ENCODE measurements at regions not wholly inside any gene's neighbourhood (a gene's known extent, or its start where the extent isn't known, plus 50 kb on each side); places are given as distances from the start of the nearest gene placed in this dataset.

DNA sequence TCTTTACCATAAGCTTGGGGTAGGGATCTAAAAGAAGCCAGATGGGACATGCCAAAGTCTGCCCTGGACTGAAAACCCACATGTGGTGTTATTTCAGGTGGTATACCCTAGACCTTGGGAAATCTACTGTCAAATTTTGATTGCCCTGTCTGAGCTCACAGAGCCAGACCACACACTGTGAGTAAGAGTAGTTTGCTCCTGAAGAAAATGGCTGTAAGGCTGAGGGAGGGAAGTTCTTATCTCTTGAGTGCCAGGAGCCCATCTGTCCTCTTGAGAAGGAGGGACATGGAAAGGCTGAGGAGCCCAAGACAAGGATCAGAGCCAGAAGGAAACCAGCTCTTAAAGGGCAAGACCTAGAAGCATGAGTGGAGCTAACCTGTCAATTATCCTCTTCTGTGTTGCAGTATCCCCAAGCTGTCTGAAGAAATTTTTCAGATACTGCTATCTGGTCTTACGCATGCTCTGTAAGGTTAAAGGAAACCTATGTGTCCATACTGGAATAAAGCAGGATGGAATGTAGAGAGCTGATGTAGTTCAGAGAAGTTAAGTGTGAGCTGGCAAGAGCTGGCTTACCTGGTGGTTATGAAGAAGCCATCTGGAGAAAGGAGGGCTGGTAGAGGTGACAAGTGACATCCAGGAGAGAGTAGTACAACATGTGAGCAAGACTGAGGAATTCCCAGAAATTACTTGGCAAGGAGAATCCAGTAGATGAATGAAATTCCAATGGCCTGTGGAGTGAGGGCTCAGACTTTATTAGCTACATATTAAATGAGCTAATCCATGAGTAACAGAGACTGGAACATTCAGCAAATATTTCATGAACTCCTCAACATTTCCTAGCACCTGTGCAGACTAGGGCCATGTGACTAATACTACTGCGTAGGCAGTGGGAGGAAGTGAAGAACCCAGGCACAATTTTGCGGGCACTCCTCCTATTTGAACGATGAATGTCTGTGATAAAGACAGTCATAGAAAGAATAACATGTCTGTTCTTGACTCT lies 389.1 kb upstream of the KIF2A start:
- DNase-seq = no peak

DNA sequence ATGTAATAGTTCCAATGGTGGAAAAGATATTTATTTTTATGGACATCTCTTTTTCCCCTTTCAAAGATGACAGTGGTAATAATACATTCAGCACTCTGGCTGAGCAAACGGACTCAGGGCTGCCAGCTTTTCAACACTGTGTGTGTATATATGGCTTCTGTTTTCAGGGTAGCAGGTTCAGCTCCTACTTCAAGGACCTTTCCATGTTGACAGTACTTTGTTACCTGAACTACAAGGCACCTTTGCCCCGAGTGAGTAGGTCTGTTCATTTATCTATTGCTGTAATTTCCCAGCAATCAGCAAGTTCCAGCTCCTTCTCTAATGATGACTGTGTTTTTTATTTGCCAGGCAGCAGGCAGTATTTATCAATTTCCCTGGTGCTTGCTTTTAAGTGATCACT lies 387.4 kb upstream of the KIF2A start:
- DNase-seq = no peak

DNA sequence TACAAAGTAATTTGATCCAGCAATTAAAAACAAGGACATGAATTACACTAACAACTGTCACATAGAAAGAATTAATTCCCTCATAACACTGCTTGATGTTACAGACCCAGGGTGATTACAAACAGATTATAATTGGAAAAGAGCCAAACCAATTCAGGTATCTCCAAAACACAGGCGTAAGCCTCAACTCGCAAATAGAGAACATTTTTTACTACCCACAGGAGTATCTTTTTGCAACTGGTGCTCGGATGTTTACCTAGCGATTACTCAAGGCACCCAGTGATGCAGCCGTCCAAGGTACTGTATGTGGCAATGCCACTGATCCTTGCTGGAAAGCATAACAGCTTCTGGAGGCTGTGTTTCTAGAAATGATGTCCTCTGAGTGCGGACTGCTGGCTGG lies 386.1 kb upstream of the KIF2A start:
- DNase-seq = no peak

GRCh38 chr5:61924251-61924650 lies 381.8 kb upstream of the KIF2A start:
- no peak for DNase-seq

- no peak for DNase-seq
These were observed 379.1 kb upstream of the KIF2A start for GRCh38 chr5:61926911-61927310.

GRCh38 chr5:61931236-61931635 lies 374.8 kb upstream of the KIF2A start:
- no peak for DNase-seq

GRCh38 chr5:61933787-61934626 lies 372.0 kb upstream of the KIF2A start:
- DNase-seq = peak in 1 of 5 donors; percentile 5

- DNase-seq = no peak
These were observed 364.4 kb upstream of the KIF2A start for GRCh38 chr5:61941637-61942036.

DNA sequence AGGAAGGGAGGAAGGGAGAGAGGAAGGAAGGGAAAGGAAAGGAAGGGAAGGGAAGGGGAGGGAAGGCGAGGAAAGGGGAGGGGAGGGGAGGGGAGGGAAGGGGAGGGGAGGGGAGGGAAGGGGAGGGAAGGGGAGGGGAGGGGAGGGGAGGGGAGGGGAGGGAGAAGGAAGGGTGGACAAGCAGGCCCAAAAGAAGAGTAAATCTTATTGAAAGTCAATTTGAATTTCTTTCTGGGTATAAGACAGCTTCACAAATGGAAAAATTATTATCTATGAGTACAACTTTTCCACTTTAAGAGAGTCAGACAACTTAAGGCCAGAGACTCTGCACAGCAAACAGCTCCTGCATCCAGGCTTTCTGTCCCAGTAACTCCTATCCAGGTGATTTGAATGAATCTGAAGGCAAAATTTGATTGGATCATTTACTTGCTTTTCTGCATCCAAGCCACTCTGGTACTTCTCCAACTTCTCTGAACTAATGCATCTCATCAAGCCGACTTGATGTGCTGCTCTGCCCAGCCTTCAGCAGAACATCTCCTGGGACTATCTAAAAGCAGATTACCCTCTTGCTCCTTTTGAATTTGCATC lies 363.4 kb upstream of the KIF2A start:
- no peak for DNase-seq

DNA sequence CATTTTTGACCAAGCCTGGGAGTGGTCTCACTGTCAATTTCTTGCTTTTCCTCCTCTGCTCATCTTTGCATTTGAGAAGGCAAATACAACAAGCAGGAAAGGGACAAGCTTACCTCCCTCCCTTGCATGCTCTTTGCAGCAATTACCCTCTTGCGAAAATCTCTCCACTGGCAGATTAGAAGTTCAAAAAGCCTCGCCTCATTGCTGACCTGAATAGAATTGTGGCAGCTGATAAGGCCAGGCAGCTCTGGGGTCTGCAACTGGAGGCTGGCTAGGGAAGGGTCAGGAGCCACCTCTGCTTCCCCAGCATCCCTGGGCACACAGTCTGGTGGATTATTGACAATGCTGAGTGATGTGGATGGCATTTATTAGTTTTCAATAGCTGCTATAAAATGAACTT lies 362.3 kb upstream of the KIF2A start:
- no peak for DNase-seq

- DNase-seq = no peak
These were observed 357.9 kb upstream of the KIF2A start for GRCh38 chr5:61948151-61948550.

- no peak for DNase-seq
These were observed 356.8 kb upstream of the KIF2A start for GRCh38 chr5:61949054-61949678.

- DNase-seq = no peak
These were observed 356.1 kb upstream of the KIF2A start for GRCh38 chr5:61949679-61950435.

DNA sequence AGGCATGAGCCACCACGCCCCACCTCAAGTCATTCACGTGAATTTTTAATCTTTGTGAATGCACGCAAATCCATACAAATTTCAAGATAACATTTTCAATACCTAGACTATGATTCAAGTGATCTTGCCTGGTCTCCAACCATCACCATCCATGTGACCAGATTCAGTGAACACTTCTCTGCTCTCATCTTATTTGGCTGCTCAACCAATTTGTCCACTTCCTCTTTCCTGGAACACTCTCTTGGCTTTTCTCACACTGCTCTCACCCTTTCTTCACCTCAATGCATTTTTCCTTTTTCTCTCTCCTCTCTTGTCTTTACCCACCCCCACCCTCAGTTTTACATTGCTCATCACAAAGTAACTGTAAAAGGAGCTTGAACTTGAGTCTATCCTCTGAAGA lies 354.7 kb upstream of the KIF2A start:
- DNase-seq = no peak

- DNase-seq = no peak
These were observed 352.1 kb upstream of the KIF2A start for GRCh38 chr5:61953913-61954312.

GRCh38 chr5:61964201-61964600 lies 341.8 kb upstream of the KIF2A start:
- no peak for DNase-seq

- DNase-seq = no peak
These were observed 340.9 kb upstream of the KIF2A start for GRCh38 chr5:61965069-61965468.

DNA sequence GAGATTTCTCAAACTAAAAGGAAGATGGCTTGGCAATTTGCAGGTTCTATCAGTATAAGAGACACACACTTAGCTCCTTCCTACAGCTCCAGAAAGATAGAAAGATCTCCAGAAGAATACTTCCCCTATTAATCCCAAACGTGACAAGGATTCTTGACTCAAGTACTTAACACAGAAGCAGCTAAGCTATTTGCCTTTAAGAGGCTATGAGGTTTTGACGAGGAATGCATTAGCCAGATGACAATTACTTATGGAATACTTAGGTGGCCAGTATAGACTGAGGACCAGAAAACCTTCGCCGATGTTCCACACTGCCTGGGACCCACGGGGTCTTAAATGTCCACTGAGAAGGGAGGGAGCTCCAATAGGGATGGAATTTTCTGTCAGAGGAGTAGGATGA lies 340.5 kb upstream of the KIF2A start:
- DNase-seq = no peak

DNA sequence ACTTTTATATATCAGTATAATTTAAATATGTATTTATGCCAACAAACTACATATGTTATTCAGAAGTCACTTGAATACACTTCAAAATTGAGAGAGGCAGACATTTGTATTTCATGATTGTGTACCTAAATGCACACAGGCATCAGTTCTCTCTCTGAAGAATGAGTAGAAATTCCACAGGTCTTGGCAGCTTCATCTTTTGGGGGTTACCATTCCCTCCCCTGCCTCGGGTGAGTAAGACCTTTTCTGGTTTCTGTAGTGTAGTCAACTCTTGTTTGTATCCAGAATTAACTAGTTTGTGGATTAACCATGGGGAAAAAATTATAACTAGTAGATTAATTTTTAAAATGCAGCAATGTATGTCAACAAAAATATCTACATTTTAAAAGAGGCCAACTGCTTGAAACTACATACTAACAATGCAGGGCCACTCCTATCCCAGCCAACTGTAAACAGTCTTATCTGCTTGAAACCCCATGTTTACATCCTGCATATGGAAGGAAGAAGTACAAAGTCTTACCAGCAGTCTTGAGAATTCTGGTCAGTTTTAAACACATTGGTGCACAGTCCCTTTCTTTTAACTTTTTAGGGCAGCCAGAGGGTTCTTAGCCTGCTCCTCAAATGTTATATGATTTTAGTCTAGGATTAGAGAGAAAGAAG lies 339.6 kb upstream of the KIF2A start:
- DNase-seq = no peak

DNA sequence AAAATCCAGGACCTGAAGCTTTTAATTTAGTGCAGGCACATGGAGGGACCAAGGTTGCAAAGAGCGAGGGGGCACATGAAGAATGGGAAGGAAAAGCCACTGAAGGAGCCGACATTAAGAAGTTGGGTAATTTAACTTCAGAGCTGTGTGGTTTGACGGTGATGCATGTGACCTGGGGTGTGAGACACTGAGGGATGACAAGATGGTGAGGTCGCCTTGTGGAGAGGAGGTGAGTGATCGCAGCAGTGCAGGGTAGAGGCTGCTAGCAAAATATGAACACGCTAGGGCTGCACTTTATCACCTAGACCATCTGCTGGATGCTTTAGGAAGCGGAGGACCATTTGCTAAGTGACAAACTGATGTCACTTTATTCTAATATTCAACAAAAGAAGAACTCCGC lies 339.0 kb upstream of the KIF2A start:
- DNase-seq = no peak

- DNase-seq = no peak
These were observed 338.3 kb upstream of the KIF2A start for GRCh38 chr5:61967681-61968080.

GRCh38 chr5:61969347-61969746 lies 336.7 kb upstream of the KIF2A start:
- no peak for DNase-seq

Measured in T-helper 1 cell (primary cell).